ENCODE measurements at regions not wholly inside any gene's neighbourhood (a gene's known extent, or its start where the extent isn't known, plus 50 kb on each side); places are given as distances from the start of the nearest gene placed in this dataset.

DNA sequence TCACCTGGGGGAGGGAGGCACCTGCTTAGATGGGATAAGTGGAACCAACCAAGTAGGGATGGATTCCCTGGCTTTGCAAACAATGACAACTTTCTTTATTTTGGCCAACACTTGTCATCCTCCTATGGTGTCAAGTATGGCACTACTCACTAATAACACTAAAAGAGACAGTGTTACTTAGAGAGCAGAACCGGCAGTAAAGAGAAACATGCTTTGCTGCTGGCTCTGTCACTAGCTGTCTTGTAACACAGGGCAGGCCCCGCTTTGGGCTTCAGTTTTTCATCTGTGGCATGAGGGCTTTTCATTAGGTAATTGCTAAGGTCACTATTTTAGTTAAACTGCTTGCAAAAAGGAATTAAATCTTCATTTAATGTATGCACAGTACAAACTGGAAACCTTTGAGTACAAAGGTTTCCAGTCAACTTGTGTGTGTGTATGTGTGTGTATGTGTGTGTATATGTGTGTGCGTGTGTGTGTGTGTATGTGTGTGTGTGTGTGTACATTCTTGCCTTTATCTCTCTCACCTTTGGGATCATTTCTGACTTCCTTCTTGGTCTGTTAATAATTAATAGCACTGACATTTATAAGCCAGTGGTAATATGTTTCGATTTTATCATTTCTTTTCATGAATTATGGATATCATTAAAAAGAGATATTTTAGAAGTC, 64.7 kb downstream of the BTBD3 start:
- Histone ChIP-seq H3K4me3 (no peak overlapping the region), H3K27ac (no peak overlapping the region), H3K4me1 (no peaks in the 10 kb centered on the region), H3K36me3 (no peaks in the 10 kb centered on the region), H3K27me3 (no peaks in the 10 kb centered on the region), H3K9ac (ENCODE audit: low read depth in 2 of 2, low read length in 2 of 2) (no peak overlapping the region), H3K9me3 (no peaks in the 10 kb centered on the region)
- no peak for DNase-seq
- TF ChIP-seq, protein P1, sequence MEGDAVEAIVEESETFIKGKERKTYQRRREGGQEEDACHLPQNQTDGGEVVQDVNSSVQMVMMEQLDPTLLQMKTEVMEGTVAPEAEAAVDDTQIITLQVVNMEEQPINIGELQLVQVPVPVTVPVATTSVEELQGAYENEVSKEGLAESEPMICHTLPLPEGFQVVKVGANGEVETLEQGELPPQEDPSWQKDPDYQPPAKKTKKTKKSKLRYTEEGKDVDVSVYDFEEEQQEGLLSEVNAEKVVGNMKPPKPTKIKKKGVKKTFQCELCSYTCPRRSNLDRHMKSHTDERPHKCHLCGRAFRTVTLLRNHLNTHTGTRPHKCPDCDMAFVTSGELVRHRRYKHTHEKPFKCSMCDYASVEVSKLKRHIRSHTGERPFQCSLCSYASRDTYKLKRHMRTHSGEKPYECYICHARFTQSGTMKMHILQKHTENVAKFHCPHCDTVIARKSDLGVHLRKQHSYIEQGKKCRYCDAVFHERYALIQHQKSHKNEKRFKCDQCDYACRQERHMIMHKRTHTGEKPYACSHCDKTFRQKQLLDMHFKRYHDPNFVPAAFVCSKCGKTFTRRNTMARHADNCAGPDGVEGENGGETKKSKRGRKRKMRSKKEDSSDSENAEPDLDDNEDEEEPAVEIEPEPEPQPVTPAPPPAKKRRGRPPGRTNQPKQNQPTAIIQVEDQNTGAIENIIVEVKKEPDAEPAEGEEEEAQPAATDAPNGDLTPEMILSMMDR (IDR thresholded peaks at IDR 0.05), result no peak
- intact Hi-C loops (cut with DNase I), result no loop called here

DNA sequence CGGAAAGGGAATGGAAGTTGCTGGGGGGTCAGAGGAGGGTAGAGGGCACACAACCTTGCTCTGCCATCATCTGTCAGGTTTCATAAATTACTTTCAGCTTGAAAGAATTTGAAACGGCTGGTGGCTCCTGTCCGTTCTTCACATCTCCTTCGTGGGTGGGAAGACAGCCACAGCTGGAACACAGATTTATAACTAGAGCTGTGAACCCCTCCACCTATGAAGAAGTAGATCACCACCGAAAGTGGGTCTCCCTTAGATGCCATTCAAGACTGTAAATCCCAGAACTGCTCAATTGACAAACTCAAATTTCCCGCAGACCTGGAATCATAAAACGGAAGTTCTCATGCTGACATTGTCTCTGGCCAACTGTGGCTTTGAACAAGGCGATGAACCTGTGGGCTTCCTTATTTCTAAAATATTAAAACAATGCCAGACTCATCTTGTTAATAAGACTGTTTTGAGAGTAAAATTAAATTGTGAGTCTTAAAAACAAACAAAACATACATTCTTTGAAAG, 65.3 kb downstream of the BTBD3 start:
- Histone ChIP-seq H3K27ac (no peak overlapping the region), H3K4me1 (no peaks in the 10 kb centered on the region), H3K9me3 (no peaks in the 10 kb centered on the region), H3K4me3 (no peak overlapping the region), H3K27me3 (no peaks in the 10 kb centered on the region), H3K36me3 (no peaks in the 10 kb centered on the region), H3K9ac (ENCODE audit: low read depth in 2 of 2, low read length in 2 of 2) (no peak overlapping the region)
- TF ChIP-seq, protein P1 (IDR thresholded peaks at IDR 0.05), result no peak
- no peak for DNase-seq
- intact Hi-C loops (cut with DNase I), result no loop called here

GRCh38 chr20:11986954-11987353, 69.3 kb downstream of the BTBD3 start:
- H3K27ac ChIP-seq, result no peak overlapping the region
- H3K9ac ChIP-seq (ENCODE audit: low read depth in 2 of 2, low read length in 2 of 2), result no peak overlapping the region
- no peaks in the 10 kb centered on the region for H3K27me3 ChIP-seq
- intact Hi-C loops (cut with DNase I), result no loop called here
- H3K9me3 ChIP-seq, result no peaks in the 10 kb centered on the region
- no peak for DNase-seq
- no peak overlapping the region for H3K4me3 ChIP-seq
- no peaks in the 10 kb centered on the region for H3K36me3 ChIP-seq
- TF ChIP-seq, protein P1 (IDR thresholded peaks at IDR 0.05), result no peak
- no peaks in the 10 kb centered on the region for H3K4me1 ChIP-seq

DNA sequence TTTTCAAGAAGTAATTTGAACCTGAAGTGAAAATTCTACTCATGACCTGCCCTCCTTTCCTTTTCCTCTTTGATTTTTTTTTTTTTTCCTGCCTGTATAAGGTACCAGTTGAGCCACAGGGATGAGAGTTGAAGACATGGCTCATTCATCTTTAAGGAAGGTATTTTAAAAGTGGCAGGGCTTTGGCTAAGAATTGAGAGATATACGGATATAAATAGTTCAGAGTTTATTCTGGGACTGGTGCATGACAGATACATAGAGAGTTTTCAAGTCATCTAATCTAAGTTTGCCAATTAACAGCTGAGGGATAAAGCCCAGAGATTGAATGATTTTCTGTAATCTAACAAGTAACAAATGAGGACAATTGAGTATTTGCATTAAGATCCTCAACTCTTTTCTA, 69.8 kb downstream of the BTBD3 start:
- no peaks in the 10 kb centered on the region for H3K27me3 ChIP-seq
- H3K36me3 ChIP-seq, result no peaks in the 10 kb centered on the region
- no peak overlapping the region for H3K4me3 ChIP-seq
- no peaks in the 10 kb centered on the region for H3K4me1 ChIP-seq
- DNase-seq, result no peak
- H3K9ac ChIP-seq (ENCODE audit: low read depth in 2 of 2, low read length in 2 of 2), result no peak overlapping the region
- no peak overlapping the region for H3K27ac ChIP-seq
- intact Hi-C loops (cut with DNase I), result no loop called here
- H3K9me3 ChIP-seq, result no peaks in the 10 kb centered on the region
- TF ChIP-seq, protein P1 (IDR thresholded peaks at IDR 0.05), result no peak

DNA sequence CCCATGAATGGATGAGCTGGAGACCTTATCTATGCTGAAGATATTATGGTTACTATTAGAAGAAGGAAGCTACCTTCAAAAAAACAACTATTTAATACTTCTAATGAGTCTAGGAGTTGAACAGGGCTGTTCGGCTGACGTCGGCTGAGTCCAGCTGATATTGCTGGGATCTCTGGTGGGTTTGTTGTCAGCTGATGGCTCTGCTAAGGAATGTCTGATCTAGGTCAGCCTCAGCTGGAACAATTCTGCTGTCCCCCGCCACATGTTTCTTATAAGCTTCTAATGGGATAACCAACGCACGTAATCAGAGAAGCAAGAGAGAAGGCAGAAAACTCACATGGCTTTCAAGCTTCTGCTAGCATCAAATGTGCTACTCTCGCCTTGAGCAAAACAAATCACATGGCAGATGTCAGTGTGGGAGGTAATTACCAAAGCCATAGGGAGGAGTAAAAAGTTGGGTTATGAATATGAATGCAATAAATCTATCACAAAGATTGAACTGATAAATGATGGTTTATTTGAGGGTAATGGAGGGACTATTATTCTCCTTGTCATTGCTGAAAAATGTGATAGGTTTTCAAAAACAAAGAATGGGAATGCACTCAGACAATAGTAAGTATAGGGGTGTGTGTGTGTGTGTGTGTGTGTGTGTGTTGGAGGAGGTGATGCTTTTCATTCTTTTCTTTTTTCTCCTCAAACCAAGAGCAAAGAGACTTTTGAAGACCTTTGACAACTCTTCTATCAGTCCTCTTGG, 71.5 kb downstream of the BTBD3 start:
- Histone ChIP-seq H3K9me3 (no peaks in the 10 kb centered on the region), H3K4me3 (no peak overlapping the region), H3K36me3 (no peaks in the 10 kb centered on the region), H3K27ac (no peak overlapping the region), H3K4me1 (no peaks in the 10 kb centered on the region), H3K9ac (ENCODE audit: low read depth in 2 of 2, low read length in 2 of 2) (no peak overlapping the region), H3K27me3 (no peaks in the 10 kb centered on the region)
- intact Hi-C loops (cut with DNase I), result no loop called here
- DNase-seq, result no peak
- TF ChIP-seq, protein P1 (IDR thresholded peaks at IDR 0.05), result no peak
